IMR-90 (cell line): ENCODE measurements at regions not wholly inside any gene's neighbourhood (a gene's known extent, or its start where the extent isn't known, plus 50 kb on each side); places are given as distances from the start of the nearest gene placed in this dataset.

Experiments used
- ATAC-seq: fragments of 200-7000 bp; cut with Tn5 transposase; 2 replicates; pipeline ENCODE4 v1.9.1; 2020; ENCODE audit warnings: low read depth, mild to moderate bottlenecking, moderate library complexity
- BruUV-seq: library from RNA; stranded (reverse); fragments of 400-500 nt; replicated peaks from 2 replicates; lab custom pipeline; 2021; lab: Mats Ljungman, UMichigan
- CTCF ChIA-PET: fragments of 300-600 bp; formaldehyde crosslinking; extraction: SDS; loops from one replicate; lab custom pipeline; 2021; ENCODE audit warnings: antibody characterized with exemption; lab: Yijun Ruan, JAX
- POLR2A ChIA-PET: fragments of 300-600 bp; sonication (Branson Sonifier 250); formaldehyde crosslinking; loops from one replicate; lab custom pipeline; 2022; ENCODE audit warnings: antibody characterized with exemption; ENCODE audit not compliant: unreplicated experiment; lab: Charles Lee
- DNase-seq: peaks from one replicate; pipeline ENCODE4 v3.0.0; 2013
- H2AFZ ChIP-seq: replicated peaks from 2 replicates; pipeline ENCODE3; 2013; ENCODE audit warnings: low read length, mild to moderate bottlenecking; ENCODE audit not compliant: poor library complexity
- H2AK5ac ChIP-seq: 2 replicates; pipeline ENCODE4 v1.6.1; 2013; ENCODE audit warnings: low read depth, low read length, inconsistent platforms
- H2AK9ac ChIP-seq: replicated peaks from 2 replicates; pipeline ENCODE3; 2013; ENCODE audit warnings: mild to moderate bottlenecking, low read depth, low read length, moderate library complexity; ENCODE audit not compliant: poor library complexity
- H2BK120ac ChIP-seq: 2 replicates; pipeline ENCODE4 v1.6.1; 2013; ENCODE audit warnings: low read depth, low read length, inconsistent platforms
- H2BK15ac ChIP-seq: 3 replicates; pipeline ENCODE4 v1.6.1; 2013; ENCODE audit warnings: low read depth, low read length, inconsistent platforms
- H2BK20ac ChIP-seq: 2 replicates; pipeline ENCODE4 v1.6.1; 2013; ENCODE audit warnings: low read depth, mild to moderate bottlenecking, inconsistent platforms, low read length, moderate library complexity
- H2BK5ac ChIP-seq: 2 replicates; pipeline ENCODE4 v1.6.1; 2013; ENCODE audit warnings: mild to moderate bottlenecking, low read depth, low read length, inconsistent platforms; ENCODE audit not compliant: poor library complexity, severe bottlenecking
- H3K14ac ChIP-seq: replicated peaks from 2 replicates; pipeline ENCODE4 v1.6.1; 2013; ENCODE audit warnings: low read depth, low read length, inconsistent platforms
- H3K18ac ChIP-seq: 2 replicates; pipeline ENCODE4 v1.6.1; 2013; ENCODE audit warnings: low read depth, low read length, control low read depth
- H3K23ac ChIP-seq: 2 replicates; pipeline ENCODE4 v1.6.1; 2013; ENCODE audit warnings: low read depth, low read length, inconsistent platforms
- H3K27ac ChIP-seq: 2 replicates; pipeline ENCODE4 v1.5.1; 2013; ENCODE audit warnings: mild to moderate bottlenecking, control low read depth, low read length; ENCODE audit not compliant: insufficient read depth
- H3K27me3 ChIP-seq: 2 replicates; pipeline ENCODE4 v1.6.1; 2013; ENCODE audit warnings: low read length; ENCODE audit not compliant: control insufficient read depth, insufficient read depth
- H3K36me3 ChIP-seq: 2 replicates; pipeline ENCODE4 v1.6.1; 2013; ENCODE audit warnings: low read length, mixed read lengths; ENCODE audit not compliant: control insufficient read depth, insufficient read depth
- H3K4ac ChIP-seq: 2 replicates; pipeline ENCODE4 v1.6.1; 2013; ENCODE audit warnings: low read depth, low read length, inconsistent platforms
- H3K4me1 ChIP-seq: 2 replicates; pipeline ENCODE4 v1.6.1; 2013; ENCODE audit warnings: low read length, mixed read lengths; ENCODE audit not compliant: control insufficient read depth, insufficient read depth
- H3K4me2 ChIP-seq: 2 replicates; pipeline ENCODE4 v1.6.1; 2013; ENCODE audit warnings: low read depth, mild to moderate bottlenecking, control low read depth, low read length, moderate library complexity
- H3K4me3 ChIP-seq: 2 replicates; pipeline ENCODE4 v1.5.1; 2013; ENCODE audit warnings: low read depth, mild to moderate bottlenecking, control low read depth, low read length, moderate library complexity; ENCODE audit not compliant: insufficient read depth
- H3K56ac ChIP-seq: 2 replicates; pipeline ENCODE4 v1.6.1; 2013; ENCODE audit warnings: low read length, inconsistent platforms; ENCODE audit not compliant: insufficient read depth; ENCODE audit errors: extremely low read depth
- H3K79me1 ChIP-seq, 2 experiments: 2 replicates each; pipeline ENCODE4 v1.6.1; 2013; ENCODE audit warnings: low read length in 2 of 2, inconsistent platforms in 1 of 2, low read depth in 1 of 2
- H3K9ac ChIP-seq: 2 replicates; pipeline ENCODE4 v1.6.1; 2013; ENCODE audit warnings: low read depth, low read length, control low read depth
- H3K9me1 ChIP-seq: 2 replicates; pipeline ENCODE4 v1.6.1; 2013; ENCODE audit warnings: low read length, inconsistent platforms; ENCODE audit not compliant: insufficient read depth
- H3K9me3 ChIP-seq: 2 replicates; pipeline ENCODE4 v1.6.1; 2013; ENCODE audit warnings: low read length; ENCODE audit not compliant: control insufficient read depth, insufficient read depth
- H4K20me1 ChIP-seq: 2 replicates; pipeline ENCODE4 v1.6.1; 2013; ENCODE audit warnings: low read length, inconsistent platforms; ENCODE audit not compliant: insufficient read depth
- H4K5ac ChIP-seq: 2 replicates; pipeline ENCODE4 v1.6.1; 2013; ENCODE audit warnings: mild to moderate bottlenecking, low read depth, low read length, control low read depth
- H4K8ac ChIP-seq, 2 experiments: 2 replicates each; pipeline ENCODE4 v1.6.1; 2013; ENCODE audit warnings: low read depth in 2 of 2, low read length in 2 of 2, control low read depth in 1 of 2, inconsistent platforms in 1 of 2
- H4K91ac ChIP-seq: 2 replicates; pipeline ENCODE4 v1.6.1; 2013; ENCODE audit warnings: low read depth, low read length, inconsistent platforms; ENCODE audit not compliant: insufficient read depth
- BHLHE40 ChIP-seq: fragments of 150-350 bp; IDR thresholded peaks from 2 replicates; pipeline ENCODE4 v1.6.1; 2016; ENCODE audit warnings: mild to moderate bottlenecking, low read depth, low read length
- CEBPB ChIP-seq: IDR thresholded peaks from 2 replicates; pipeline ENCODE4 v1.6.1; 2012; ENCODE audit warnings: low read depth, low read length, improper control_type of control experiment
- FOS ChIP-seq: fragments of 150-350 bp; IDR thresholded peaks from 2 replicates; pipeline ENCODE4 v1.6.1; 2016; ENCODE audit warnings: low read depth, low read length
- MAFK ChIP-seq: IDR thresholded peaks from 2 replicates; pipeline ENCODE4 v1.6.1; 2012; ENCODE audit warnings: low read depth, low read length, improper control_type of control experiment
- MAZ ChIP-seq: IDR thresholded peaks from 2 replicates; pipeline ENCODE4 v1.6.1; 2012; ENCODE audit warnings: low read depth, mild to moderate bottlenecking, low read length, improper control_type of control experiment, moderate library complexity, borderline replicate concordance
- WGBS, 2 experiments: methylation state at CpG; one replicate each; pipeline versions ENCODE4 v1.1.5 to v1.1.7; 2013; ENCODE audit warnings: missing lambda C conversion rate in 2 of 2; ENCODE audit not compliant: insufficient read length in 1 of 2; ENCODE audit errors: extremely low coverage in 2 of 2; 5-methylcytosine and 5-hydroxymethylcytosine counted together
- dilution Hi-C: fragments of 300-500 bp; cut with HindIII; formaldehyde crosslinking; loops from one replicate; pipeline ENCODE4 v1.14.3; 2018; ENCODE audit warnings: low sequenced_read_pairs; ENCODE audit not compliant: unreplicated experiment
- in situ Hi-C: fragments of 300-500 bp; cut with MboI; formaldehyde crosslinking; loops from 3 replicates; pipeline ENCODE4 v1.14.3; 2019; ENCODE audit warnings: low sequenced_read_pairs, inconsistent platforms, mixed read lengths
- intact Hi-C: fragments of 100-400 bp; cut with micrococcal nuclease; formaldehyde crosslinking; loops from 2 replicates; pipeline ENCODE4 v1.10.0; 2022
- TF ChIP-seq, protein P1 (sequence below): conservative IDR thresholded peaks from 2 replicates; pipeline ENCODE4 v1.5.1; 2012; ENCODE audit warnings: mild to moderate bottlenecking, low read depth, low read length, improper control_type of control experiment
- TF ChIP-seq, protein P2 (sequence below): fragments of 150-350 bp; IDR thresholded peaks from 2 replicates; pipeline ENCODE4 v1.6.1; 2016; ENCODE audit warnings: low read depth, mild to moderate bottlenecking, low read length, moderate library complexity, borderline replicate concordance

DNA sequence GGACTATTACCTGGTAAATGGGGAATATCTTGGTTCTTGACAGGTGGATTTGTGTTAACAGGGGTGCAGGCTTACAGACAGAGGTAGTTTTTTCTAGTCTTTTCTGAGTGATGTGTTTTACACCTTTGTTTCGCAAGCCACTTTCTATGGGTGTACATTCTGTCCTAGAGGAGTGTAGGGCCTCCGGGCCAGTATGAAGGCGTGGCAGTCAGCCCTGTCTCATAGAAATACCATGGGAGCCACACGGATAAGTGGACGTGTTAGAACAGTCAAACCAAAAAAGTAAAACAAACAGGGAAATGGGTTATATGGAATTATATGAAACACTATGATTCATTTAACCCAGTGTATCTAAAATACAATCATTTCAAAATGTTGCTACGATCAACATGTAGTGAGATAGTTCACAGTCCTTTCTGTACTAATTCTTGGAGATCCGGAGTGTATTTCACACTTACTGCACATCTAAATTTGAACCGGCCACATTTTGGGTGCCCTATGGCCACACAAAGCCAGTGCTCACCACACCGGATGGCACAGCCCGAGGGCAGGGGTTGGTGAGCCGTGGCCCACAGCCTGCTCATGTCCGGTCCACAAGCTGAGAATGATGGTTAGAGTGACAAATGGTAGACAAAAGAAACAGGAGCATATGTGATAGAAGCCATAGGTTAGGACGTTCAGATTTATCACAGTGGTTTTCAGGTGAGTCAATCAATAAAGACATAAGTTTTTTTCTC, 80.1 kb upstream of the IRX4 start:
- no CpG with 5 or more reads among the region's 13 CpGs for WGBS, 2 experiments

More for the DNA sequence above, 80.1 kb upstream of the IRX4 start:
- H3K9me1 ChIP-seq = no peaks in the 10 kb centered on the region
- intact Hi-C loops = no loop called here
- no peak overlapping the region for H3K4me2 ChIP-seq
- no peak overlapping the region for H4K5ac ChIP-seq
- no peak overlapping the region for H3K14ac ChIP-seq
- POLR2A ChIA-PET = no interaction called here
- H3K4me1 ChIP-seq = no peaks in the 10 kb centered on the region
- in situ Hi-C loops = no loop called here
- no peak overlapping the region for H2AK9ac ChIP-seq
- H3K4ac ChIP-seq = no peak overlapping the region
- no peaks in the 10 kb centered on the region for H3K79me1 ChIP-seq
- no peak overlapping the region for H4K8ac ChIP-seq
- no peak overlapping the region for H2BK15ac ChIP-seq
- no peaks in the 10 kb centered on the region for H3K36me3 ChIP-seq
- no peak overlapping the region for H3K56ac ChIP-seq
- no peak overlapping the region for H2AK5ac ChIP-seq
- no peaks in the 10 kb centered on the region for H4K20me1 ChIP-seq
- H3K27ac ChIP-seq = no peak overlapping the region
- dilution Hi-C loops = no loop called here
- CTCF ChIA-PET = no interaction called here
- TF ChIP-seq, protein P1, sequence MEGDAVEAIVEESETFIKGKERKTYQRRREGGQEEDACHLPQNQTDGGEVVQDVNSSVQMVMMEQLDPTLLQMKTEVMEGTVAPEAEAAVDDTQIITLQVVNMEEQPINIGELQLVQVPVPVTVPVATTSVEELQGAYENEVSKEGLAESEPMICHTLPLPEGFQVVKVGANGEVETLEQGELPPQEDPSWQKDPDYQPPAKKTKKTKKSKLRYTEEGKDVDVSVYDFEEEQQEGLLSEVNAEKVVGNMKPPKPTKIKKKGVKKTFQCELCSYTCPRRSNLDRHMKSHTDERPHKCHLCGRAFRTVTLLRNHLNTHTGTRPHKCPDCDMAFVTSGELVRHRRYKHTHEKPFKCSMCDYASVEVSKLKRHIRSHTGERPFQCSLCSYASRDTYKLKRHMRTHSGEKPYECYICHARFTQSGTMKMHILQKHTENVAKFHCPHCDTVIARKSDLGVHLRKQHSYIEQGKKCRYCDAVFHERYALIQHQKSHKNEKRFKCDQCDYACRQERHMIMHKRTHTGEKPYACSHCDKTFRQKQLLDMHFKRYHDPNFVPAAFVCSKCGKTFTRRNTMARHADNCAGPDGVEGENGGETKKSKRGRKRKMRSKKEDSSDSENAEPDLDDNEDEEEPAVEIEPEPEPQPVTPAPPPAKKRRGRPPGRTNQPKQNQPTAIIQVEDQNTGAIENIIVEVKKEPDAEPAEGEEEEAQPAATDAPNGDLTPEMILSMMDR = no peak
- TF ChIP-seq FOS (no peak), MAZ (no peak), MAFK (no peak), BHLHE40 (no peak), CEBPB (no peak)
- TF ChIP-seq, protein P2, sequence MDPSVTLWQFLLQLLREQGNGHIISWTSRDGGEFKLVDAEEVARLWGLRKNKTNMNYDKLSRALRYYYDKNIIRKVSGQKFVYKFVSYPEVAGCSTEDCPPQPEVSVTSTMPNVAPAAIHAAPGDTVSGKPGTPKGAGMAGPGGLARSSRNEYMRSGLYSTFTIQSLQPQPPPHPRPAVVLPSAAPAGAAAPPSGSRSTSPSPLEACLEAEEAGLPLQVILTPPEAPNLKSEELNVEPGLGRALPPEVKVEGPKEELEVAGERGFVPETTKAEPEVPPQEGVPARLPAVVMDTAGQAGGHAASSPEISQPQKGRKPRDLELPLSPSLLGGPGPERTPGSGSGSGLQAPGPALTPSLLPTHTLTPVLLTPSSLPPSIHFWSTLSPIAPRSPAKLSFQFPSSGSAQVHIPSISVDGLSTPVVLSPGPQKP = no peak
- no peaks in the 10 kb centered on the region for H3K27me3 ChIP-seq
- no peak overlapping the region for H3K9ac ChIP-seq
- H3K9me3 ChIP-seq = peaks cover 25% of the 10 kb centered on the region
- ATAC-seq (no peak), DNase-seq (no peak)
- no peak overlapping the region for H3K23ac ChIP-seq
- H2BK5ac ChIP-seq = no peak overlapping the region
- H2BK120ac ChIP-seq = no peak overlapping the region
- no peak overlapping the region for H2AFZ ChIP-seq
- BruUV-seq = no TSS peak
- no peak overlapping the region for H4K91ac ChIP-seq
- no peak overlapping the region for H3K18ac ChIP-seq
- H3K4me3 ChIP-seq = no peak overlapping the region
- H2BK20ac ChIP-seq = no peak overlapping the region
